Stimulated activated CD4-positive, alpha-beta T cell treated with anti-CD3 and anti-CD28 coated beads, TNF-alpha, amount 100 ng/mL, for 48 hours (primary cell): ENCODE measurements at regions not wholly inside any gene's neighbourhood (a gene's known extent, or its start where the extent isn't known, plus 50 kb on each side); places are given as distances from the start of the nearest gene placed in this dataset.

Source experiments
- DNase-seq, 3 donors: peaks; one replicate each; pipeline ENCODE4 v3.0.0-alpha.2; 2020; ENCODE audit warnings: low read depth in 3 of 3

- no peak for DNase-seq
These were observed 382.2 kb downstream of the ENC1 start for GRCh38 chr5:74258314-74258665.

- DNase-seq: no peak
These were observed 382.7 kb downstream of the ENC1 start for GRCh38 chr5:74257645-74258313.

GRCh38 chr5:74257060-74257527 lies 383.4 kb downstream of the ENC1 start:
- no peak for DNase-seq

- DNase-seq: no peak
These were observed 384.7 kb downstream of the ENC1 start for GRCh38 chr5:74255692-74256392.

GRCh38 chr5:74254257-74254656 lies 386.3 kb downstream of the ENC1 start:
- no peak for DNase-seq

- DNase-seq: no peak
These were observed 388.5 kb downstream of the ENC1 start for GRCh38 chr5:74252044-74252443.

GRCh38 chr5:74251141-74252035 lies 389.1 kb downstream of the ENC1 start:
- no peak for DNase-seq

GRCh38 chr5:74250304-74251102 lies 390.0 kb downstream of the ENC1 start:
- DNase-seq: no peak

- no peak for DNase-seq
These were observed 392.0 kb downstream of the ENC1 start for GRCh38 chr5:74248576-74248975.

GRCh38 chr5:74244406-74244805 lies 396.1 kb downstream of the ENC1 start:
- no peak for DNase-seq

GRCh38 chr5:74243634-74244033 lies 396.9 kb downstream of the ENC1 start:
- no peak for DNase-seq

GRCh38 chr5:74242516-74242915 lies 398.0 kb downstream of the ENC1 start:
- DNase-seq: no peak

GRCh38 chr5:74241751-74242140 lies 398.8 kb downstream of the ENC1 start:
- DNase-seq: no peak

GRCh38 chr5:74240783-74241750 lies 399.5 kb downstream of the ENC1 start:
- no peak for DNase-seq

- no peak for DNase-seq
These were observed 401.3 kb downstream of the ENC1 start for GRCh38 chr5:74239261-74239660.

- DNase-seq: no peak
These were observed 402.9 kb downstream of the ENC1 start for GRCh38 chr5:74237571-74238145.

- no peak for DNase-seq
These were observed 405.0 kb downstream of the ENC1 start for GRCh38 chr5:74235552-74235951.

GRCh38 chr5:74233571-74233970 lies 407.0 kb downstream of the ENC1 start:
- no peak for DNase-seq

GRCh38 chr5:74233091-74233490 lies 407.4 kb downstream of the ENC1 start:
- no peak for DNase-seq

GRCh38 chr5:74232276-74232675 lies 408.3 kb downstream of the ENC1 start:
- no peak for DNase-seq
